HG03196 (cell line): ENCODE measurements at regions not wholly inside any gene's neighbourhood (a gene's known extent, or its start where the extent isn't known, plus 50 kb on each side); places are given as distances from the start of the nearest gene placed in this dataset.
"Not testable (repeated sequence)": the region's sequence is repeated elsewhere in the genome, so short reads cannot be mapped to it uniquely, and the experiment has no call there.

ENCODE experiments used
- ATAC-seq: cut with Tn5 transposase; IDR thresholded peaks from one replicate; pipeline ENCODE4 v1.9.1; 2021; ENCODE audit not compliant: unreplicated experiment

DNA sequence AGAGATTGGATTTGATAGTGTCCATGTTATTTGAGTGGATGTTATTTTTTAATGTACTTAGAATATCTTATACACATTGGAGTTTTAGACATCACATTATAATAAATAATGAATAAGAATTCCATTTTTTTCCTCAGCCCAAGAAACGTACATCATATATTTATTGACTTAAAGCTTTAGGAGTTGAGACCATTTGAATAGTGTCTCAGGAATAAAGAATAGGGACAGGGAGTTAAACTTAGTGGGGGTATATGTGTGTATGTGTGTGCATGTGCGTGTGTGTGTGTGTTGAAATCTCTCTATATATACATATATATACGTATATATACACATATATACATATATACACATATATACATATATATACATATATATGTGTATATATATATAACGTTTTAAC lies 542.9 kb upstream of the CHD1 start:
- not testable (repeated sequence) for ATAC-seq

DNA sequence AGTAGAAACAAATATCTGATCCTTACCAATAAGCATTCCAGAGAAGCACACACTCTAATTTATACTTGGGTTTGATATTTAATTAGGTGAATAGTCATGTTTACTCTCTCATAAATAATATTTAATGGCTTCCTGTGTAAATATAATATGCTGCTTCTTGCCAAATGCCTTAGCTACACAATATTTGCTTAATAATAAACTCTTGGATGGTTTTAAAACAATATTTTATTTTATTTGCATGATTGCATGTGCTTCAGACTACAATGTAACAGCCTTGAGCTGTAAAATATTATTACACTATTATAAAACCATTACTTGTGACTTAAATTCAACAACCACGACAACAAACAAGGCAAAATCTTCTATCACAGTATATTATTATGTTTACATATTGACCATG lies 542.4 kb upstream of the CHD1 start:
- ATAC-seq, result not testable (repeated sequence)

DNA sequence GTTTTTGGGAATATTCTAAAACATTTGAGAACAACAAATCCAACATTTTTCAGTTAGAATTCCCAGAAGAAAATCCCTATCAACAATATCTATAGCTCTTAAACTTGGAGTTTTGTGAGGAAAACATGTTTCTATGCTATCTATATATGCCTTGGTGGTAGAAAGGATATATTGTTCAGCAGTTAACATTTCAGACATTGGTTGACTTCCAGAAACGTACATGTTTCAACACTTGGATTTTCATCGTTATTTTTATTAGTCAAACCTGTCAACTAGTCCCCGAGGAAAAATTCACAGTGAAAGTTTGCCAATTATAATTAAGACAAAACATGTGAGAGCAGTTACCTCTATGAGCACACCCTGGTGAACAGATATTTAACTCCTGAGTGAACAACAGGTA lies 541.8 kb upstream of the CHD1 start:
- not testable (repeated sequence) for ATAC-seq

DNA sequence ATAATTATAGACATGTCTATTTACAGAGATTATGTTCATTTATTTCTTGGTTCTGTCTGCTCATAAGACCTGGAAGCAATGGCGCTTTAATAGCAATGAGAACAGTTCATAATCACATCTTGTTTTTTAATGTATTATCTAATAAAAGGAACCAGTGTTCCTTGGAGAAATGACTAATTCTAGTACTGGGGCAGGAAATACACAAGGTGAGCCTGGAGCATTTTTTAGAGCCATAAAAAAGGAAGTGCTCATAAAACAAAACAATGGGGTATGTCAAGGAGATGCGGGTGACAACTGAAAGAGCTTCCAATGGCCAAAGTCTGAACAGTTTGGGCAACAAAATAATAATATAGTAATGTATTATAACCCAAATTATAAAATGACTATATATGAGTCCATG lies 531.9 kb upstream of the CHD1 start:
- ATAC-seq, result no peak

DNA sequence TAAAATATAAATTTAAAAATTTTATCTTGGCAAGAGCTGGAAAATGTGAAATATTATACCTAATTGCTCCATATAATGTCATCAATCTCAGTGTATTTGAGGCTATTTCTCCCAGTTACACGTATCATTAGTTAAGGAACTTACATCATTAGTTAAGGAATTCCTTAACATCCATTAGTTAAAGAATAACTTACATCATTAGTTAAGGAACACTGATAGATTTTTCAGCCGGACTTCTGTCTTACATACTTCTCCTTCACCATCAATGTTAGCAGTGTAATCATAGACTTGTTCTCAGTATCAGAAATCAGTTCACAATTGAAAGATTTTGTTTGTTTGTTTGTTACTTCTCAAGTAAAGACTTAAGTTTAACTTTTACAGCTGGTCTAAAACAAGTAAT lies 524.4 kb upstream of the CHD1 start:
- no peak for ATAC-seq

DNA sequence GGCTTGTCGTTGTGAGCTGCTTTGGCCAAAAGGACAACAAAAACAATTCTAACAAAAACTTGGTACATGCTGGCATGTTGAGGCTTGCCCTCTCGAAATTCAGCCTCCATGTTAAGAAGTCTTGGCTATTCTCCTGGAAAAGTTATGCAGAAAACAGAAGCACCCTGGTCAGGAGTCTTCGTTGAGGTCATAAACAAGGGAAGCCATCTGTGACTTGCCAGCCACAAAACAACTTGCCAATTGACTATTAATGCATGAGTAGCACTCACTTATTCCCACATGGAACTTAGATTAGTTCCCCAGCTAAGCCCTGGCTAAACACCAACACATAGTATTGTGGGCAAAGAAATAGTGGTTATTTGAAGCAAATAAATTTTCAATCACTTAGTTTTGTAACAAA lies 521.0 kb upstream of the CHD1 start:
- ATAC-seq, result no peak

DNA sequence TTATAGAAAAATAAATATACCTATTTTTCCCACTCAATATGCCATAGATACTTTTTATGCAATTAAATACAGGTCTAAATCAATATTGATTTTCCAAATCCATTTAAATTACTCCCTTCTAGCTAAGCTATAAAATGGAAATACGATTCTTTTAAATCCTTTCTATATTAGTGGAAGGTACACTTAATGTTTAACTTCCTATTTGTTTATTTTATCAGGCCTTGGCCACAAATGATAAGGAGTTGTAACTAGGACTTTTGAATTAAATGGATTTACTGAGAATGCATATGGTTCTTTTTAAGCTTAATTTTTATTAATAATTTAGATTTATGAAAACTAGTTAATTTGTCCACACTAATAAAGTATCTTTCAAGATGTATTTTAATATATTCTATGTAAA lies 517.0 kb upstream of the CHD1 start:
- no peak for ATAC-seq

DNA sequence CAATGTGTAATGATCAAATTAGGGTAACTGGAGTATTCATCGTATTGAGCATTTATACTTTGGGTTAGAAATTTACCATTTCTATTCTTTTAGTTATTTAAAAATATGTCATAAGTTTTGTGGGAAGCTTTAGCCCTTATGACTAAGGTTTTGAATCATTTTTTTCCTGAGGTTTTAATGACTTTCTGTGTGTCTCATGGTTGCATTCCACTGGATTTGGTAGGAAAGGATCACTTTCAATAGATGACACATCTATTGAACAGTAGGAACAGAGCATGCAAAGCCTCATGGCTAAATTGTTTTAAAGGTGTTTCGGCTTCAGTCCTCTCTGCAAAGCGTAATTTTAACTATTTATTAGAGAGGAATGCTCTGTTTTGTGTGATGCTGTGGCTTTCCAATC lies 512.4 kb upstream of the CHD1 start:
- no peak for ATAC-seq

DNA sequence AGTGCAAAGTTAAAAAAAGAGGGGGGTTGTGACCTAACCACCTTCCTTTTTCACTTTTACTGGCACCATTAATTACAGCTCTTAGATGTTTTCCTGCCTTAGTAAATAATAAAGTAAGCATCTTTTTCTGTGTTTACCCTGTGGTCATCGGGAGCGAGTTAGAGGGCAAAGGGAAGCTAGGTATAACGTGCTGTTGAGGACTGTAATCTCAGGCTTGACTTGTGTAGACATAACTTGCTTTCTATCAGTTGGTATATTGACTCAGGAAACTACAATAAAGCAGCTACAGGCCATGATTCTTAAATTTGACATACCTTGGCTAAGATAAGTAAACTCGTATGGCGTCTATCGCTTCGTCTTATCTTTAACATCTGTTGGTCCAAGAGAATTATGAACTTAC lies 509.8 kb upstream of the CHD1 start:
- no peak for ATAC-seq

DNA sequence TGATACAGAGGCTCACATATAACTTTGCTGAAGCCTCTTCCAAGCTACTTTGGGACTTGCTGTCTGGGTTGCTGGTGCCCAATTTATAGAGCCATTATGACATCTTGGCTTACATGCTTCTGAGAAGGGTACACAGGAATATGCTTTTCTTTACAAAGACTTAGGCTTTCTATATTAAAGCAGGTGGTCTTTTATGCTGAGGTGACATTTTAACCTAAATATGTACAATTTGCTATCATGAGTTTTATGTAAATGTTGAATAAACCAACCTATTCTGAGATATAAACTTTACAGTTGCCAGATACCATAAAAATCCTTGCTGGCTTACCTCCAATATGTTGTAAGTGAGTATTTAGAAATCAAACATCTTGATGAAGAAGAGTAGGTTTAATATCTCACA lies 509.2 kb upstream of the CHD1 start:
- ATAC-seq, result no peak

DNA sequence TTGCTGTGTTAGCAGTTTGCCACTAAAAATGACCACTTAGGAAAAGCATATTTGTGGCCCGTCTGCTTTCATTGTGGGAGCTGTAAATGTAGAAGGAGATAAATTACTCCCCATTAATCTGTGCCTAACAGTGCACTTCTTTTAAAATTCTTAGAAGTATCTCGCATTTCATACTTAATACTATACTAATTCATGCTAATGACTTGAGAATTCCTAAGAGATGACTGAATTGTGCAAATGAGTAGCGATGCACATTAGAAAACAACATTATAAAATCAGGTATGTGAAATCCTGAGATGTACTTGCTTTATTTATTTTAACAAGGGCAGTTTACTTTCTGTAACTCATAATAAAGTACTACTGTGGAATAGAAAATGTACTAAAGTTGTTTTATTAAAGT lies 494.6 kb upstream of the CHD1 start:
- ATAC-seq, result not testable (repeated sequence)

DNA sequence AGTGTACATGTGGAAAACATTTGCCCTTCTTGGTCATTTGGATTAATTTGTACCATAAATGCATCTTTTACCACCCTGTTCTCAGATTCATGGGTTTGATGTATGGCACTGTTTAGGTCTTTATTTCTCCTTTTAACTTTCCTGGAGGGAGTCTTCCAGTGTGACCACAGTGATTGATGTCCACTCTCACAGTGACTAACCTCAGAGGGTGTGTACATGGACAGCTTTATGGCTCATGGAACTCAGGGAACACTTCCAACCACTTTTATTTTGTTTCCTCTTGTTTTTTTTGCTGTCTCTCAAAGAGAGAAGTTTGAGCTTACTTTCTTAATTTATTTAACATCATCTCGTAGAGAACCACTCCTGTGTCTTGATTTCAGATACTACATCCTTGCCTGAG lies 489.8 kb upstream of the CHD1 start:
- ATAC-seq, result not testable (repeated sequence)

DNA sequence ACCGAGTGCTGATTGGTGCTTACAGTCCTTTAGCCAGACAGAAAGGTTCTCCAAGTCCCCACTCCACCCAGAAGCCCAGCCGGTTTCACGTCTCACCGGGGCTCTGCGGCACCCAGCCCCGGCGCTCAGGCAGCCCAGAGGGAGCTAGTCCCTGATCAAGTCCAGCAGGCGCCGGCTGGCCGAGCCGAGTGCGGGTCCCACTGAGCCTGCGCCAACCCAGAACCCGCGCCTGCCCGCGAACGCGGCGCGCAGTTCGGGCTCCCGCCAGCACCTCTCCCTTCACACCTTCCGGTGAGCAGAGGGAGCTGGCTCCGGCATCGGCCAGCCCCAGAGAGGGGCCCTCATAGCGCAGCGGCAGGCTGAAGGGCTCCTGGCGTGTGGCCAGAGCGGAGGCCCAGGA lies 481.6 kb upstream of the CHD1 start:
- ATAC-seq, result not testable (repeated sequence)

DNA sequence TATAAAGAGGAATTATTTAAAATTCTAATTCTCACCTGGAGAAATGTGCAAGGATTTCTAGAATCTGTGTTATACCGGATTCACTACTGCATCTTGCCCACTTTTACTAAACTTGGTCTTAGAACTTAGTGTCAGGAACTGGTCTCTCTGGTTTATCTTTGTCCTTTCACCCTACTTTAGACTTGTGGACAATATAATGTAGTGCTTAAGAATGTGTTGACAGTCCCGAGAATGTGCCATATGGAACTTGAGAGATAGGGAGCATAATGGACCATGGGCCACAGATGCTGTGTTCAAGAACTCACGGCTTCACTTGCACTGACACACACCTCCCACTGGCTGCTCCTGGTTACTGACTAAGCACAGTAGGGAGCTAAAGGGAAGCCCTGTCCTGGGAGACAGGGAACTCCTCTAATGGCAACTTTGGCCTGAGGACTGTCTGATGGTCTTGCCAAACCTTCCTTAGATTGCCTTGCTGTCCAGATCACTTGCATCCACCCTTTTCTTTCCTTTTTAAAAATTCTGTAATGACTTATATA lies 476.0 kb upstream of the CHD1 start:
- ATAC-seq, result not testable (repeated sequence)

DNA sequence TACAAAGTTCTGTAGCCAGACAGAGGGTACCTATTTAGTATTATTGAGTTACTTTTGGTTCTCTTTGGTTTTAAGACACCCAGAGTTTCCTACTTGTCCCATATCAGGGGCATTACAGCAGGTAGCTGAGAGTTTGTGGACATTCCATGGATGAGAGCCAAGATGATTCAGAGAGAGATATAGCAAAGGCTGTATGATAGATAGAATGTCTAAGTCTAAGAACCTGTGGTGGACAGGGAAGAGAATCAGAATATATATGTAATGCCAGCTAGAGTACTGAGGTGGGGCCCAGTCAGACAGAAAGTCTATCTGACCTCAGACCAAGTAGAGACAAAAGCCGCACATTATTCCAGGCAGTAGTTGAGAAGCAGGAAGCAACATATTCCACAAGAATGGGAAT lies 471.8 kb upstream of the CHD1 start:
- ATAC-seq, result not testable (repeated sequence)

DNA sequence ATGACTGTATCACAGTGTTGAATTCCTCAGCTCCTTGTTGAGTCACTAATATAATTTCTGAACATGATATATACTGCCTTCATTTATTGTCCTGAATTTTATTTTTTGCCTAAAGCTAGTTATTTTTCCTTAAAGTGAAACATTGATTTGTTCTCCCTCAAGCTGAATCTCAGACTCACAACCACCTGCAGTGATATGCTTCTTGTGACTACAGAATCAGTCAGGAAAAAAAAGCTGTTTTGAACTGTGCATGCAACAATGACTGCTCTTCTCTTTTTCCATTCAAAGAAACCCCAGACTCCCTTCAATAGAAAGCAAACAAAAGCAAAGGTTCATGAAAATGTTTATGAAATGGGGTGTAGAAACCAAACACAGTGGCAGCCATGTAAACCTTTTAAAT lies 470.2 kb upstream of the CHD1 start:
- no peak for ATAC-seq

DNA sequence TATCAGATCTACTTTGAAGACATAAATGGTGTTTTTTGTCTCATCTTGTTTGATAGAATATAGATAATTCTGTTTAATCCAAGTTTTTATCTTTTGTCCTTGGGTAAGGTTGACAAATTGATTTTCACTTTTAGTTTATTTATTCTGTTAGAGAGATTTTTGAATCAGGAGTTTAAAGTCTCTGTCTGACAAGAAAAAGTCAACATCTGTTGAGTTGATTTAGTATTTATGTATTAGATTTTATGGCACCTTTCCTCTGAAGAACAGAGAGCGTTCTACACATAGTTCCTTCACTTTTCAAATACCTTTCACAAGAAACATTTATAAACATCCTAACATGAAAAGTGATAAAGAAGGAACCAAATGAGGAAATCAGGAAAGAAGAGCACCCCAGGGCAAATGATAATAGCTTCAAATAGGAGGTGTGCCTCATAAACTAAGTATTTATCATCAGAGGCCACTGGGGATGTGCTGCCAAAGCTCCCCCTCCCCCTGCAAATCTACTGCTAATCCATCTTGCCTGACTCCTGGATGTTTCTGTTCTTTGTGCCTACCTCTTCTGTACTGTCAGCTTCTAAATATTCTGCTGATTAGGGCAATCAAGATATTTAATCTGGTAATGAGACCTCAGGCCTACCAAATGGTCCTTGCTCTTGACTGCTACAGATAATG lies 457.7 kb upstream of the CHD1 start:
- ATAC-seq, result no peak

DNA sequence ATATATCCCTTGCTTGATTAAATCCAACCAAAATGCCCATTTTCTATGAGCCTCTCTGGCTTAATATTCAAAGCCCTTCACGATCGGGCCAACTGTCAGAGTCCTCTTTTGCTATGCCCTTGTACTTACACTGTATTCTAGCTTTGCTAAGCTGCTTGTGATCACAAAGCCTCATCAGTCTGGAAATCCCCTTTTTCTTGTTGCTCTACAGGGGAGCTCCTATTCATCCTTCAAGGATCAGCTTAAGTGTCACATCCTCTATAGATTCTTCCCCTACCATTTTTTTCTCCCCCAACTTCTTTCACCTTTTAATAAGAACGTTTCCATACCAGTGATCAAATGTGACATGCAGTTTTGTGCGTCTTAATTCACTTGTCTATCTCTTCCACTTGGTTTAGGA lies 450.4 kb upstream of the CHD1 start:
- ATAC-seq, result no peak

DNA sequence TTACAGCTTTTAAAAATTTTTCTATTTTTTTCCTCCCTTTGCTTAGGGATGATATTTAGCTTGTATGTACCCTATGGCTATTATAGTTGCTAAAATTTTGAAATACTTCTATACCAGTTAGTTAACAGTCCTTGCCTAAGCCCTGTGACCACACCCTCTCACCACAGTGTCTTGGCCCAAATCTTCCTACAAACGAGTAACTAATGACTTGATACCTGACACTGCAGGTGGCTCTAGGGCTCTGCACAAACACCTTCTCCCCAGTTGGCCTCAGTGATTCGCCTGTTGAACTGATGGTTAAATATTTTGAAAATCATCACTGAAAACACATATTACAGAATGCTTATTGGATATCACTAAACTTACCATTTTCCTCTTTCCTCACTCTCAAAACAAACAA lies 449.6 kb upstream of the CHD1 start:
- no peak for ATAC-seq

DNA sequence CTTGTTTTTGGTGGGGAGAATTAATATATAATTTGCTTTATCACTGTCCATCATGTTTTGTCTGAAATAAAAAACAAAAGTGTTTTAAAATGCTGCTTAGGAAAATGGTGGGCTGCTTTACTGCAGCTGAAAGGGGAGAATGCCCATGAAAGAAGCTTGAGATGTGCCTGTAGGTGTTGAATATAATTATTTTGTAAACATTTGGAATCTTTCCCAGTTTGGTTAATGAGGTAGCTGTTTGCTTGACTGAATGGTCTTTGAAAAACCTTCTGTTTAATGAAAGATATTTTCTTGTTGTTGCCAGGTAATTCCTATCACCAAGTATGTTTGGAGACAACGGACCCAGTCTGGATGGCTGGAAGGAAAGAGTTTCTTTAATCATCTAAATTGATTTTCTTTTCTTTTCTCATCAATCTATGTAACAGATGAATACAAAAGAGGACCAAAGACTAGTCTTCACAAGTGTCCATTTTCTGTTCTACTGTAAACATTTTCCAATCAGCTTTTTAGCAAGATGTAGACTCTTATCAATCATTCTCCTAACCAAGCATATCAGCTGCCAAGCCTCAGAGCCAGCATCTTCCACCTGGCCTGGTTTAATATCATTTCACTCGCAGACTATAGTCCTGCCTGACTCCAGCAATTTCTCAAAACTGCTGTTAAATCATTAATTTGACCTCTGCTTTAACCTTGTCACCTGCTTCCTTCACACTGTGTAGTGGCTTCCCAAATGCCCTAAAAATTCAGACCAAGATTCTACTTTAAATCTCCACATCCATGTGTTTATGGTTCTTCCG lies 441.2 kb upstream of the CHD1 start:
- ATAC-seq, result no peak

DNA sequence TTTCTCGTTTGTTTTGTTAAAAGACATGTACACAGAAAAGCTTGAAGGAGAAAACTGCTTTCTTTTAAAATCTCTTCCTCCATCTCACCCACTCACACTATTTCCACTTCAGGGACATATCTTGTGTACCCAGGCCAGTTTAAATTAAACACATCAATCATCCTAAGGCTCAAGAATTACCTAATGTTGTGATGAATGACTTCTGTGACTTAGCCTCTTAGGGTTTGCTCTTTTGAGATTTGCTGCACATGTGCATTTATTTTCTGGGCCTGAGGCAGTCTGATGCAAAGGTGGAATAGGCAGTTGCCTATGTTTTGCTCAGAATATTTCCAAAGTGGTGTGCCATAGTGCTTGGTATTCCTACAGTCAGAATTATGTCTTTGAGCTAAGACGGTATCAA lies 439.9 kb upstream of the CHD1 start:
- ATAC-seq, result no peak

DNA sequence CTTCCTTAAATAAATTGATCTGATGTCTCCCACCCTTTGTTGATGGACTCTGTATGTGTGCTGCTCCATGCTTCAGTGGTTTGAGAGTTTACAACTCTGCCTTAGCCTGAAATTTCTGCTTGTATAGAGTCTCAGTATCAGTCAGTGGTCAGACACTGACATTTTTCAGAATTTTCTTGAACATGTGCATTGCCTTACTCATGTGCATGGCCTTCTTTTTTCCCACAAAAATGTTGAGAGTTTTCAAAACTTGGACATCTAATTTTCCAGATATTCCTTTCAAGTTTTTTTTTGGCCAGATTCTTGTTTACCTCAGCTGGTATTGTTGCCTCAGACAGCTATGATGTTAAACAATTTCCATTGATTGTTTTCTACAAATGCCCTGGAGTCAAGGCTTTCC lies 427.1 kb upstream of the CHD1 start:
- ATAC-seq, result no peak
